Upper lobe of left lung (tissue), 6 donors: ENCODE measurements at regions not wholly inside any gene's neighbourhood (a gene's known extent, or its start where the extent isn't known, plus 50 kb on each side); places are given as distances from the start of the nearest gene placed in this dataset.
"Not testable (repeated sequence)": the region's sequence is repeated elsewhere in the genome, so short reads cannot be mapped to it uniquely, and the experiment has no call there.

ENCODE experiments used
- ATAC-seq, 2 donors: fragments of 200-7000 bp; cut with Tn5 transposase; one replicate each; pipeline ENCODE4 v1.9.1; 2022; ENCODE audit warnings: mild to moderate bottlenecking in 2 of 2, moderate library complexity in 2 of 2; ENCODE audit not compliant: low FRiP score in 2 of 2
- DNase-seq, 2 donors: peaks; one replicate each; pipeline ENCODE4 v3.0.0-alpha.2; 2019 to 2020
- H3K27ac ChIP-seq, 4 donors: fragments of 200-600 bp; sonication (generic); one replicate each; pipeline ENCODE4 v1.5.1; 2016 to 2019
- H3K27me3 ChIP-seq, 4 donors: fragments of 200-600 bp; sonication (generic); one replicate each; pipeline ENCODE4 v1.5.1; 2017 to 2019
- H3K36me3 ChIP-seq, 4 donors: fragments of 200-600 bp; sonication (generic); one replicate each; pipeline ENCODE4 v1.5.1; 2016 to 2019
- H3K4me1 ChIP-seq, 4 donors: fragments of 200-600 bp; sonication (generic); one replicate each; pipeline ENCODE4 v1.5.1; 2018 to 2019
- H3K4me3 ChIP-seq, 4 donors: fragments of 200-600 bp; sonication (generic); one replicate each; pipeline ENCODE4 v1.5.1; 2017 to 2019; ENCODE audit warnings: mild to moderate bottlenecking in 2 of 4, moderate library complexity in 1 of 4
- H3K9me3 ChIP-seq, 4 donors: fragments of 200-600 bp; sonication (generic); one replicate each; pipeline ENCODE4 v1.5.1; 2018 to 2019
- EP300 ChIP-seq, 4 donors: sonication (generic); formaldehyde crosslinking; IDR thresholded peaks; one replicate each; pipeline ENCODE4 v1.5.1; 2017; ENCODE audit warnings: antibody characterized with exemption in 4 of 4, control low read depth in 2 of 4
- POLR2A ChIP-seq, 4 donors: fragments of 450-650 bp; IDR thresholded peaks; one replicate each; pipeline ENCODE4 v1.5.1; 2016 to 2017; ENCODE audit warnings: antibody characterized with exemption in 4 of 4, mild to moderate bottlenecking in 2 of 4
- POLR2AphosphoS5 ChIP-seq, 2 donors: sonication (generic); formaldehyde crosslinking; IDR thresholded peaks; one replicate each; pipeline ENCODE4 v1.5.1; 2017; ENCODE audit warnings: antibody characterized with exemption in 2 of 2
- WGBS, 2 donors: methylation state at CpG; one replicate each; pipeline ENCODE4 v1.1.5; 2017 to 2018; 5-methylcytosine and 5-hydroxymethylcytosine counted together
- TF ChIP-seq, protein P1 (sequence below), 6 experiments: fragments of 450-650 bp in 4 of 6; fragments of 200-600 bp in 2 of 6; sonication (generic) in 2 of 6; IDR thresholded peaks; one replicate each; pipeline ENCODE4 v1.5.1; 2016 to 2019; ENCODE audit warnings: antibody characterized with exemption in 6 of 6
- donor health status: DM: no; HTN: no; CAD: no; lungs with moderate emphysema.
- donor health status: DM: no; HTN: yes; CAD: no; lungs with severe emphysema.

DNA sequence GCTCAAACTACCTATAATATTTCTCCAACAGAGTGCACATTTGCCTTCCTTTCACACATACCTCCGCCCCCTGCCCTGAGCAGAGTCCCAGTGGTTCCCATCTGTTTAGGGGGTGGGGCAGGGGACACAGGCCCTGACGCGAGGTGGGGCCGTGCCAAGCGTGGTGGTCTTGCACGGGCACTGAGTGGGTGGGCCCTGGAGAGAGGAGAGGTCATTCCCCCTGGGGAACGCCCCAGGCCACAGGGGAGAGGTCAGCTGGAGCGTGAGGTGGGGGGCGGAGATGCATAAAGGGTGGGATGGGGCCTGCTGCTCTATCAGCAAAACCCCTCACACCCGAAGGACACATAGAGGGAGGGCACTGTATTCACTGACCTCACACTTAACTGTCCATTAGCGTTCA lies 441.9 kb downstream of the TMEM121 start:
- no peaks in the 10 kb centered on the region for H3K4me1 ChIP-seq

DNA sequence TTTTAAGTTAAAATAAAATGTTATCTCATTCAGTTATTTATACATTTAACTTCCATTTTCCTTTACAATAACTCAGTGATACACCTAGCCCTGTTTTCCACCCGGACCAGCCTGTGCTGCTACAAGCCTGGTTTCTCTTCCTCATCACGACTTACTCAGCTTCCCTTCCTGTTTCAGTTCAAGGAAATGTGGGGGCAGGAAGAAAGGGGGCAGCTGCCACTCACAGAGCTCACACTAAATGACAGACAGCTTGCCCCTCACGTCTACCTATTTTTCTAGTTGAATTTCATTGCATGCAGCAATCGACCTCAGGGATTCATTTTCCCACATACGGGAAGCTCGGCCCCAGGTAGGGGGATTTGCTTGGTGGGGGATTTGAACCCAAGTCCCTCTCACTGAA lies 442.6 kb downstream of the TMEM121 start:
- H3K9me3 ChIP-seq, H3K4me3 ChIP-seq, DNase-seq, H3K27me3 ChIP-seq, H3K27ac ChIP-seq, ATAC-seq, H3K4me1 ChIP-seq, H3K36me3 ChIP-seq: not testable (repeated sequence)
- 56 to 57% methylated on average over 6 of the region's 6 CpGs for WGBS, 2 donors

More for the DNA sequence above, 441.9 kb downstream of the TMEM121 start:
- no peaks in the 10 kb centered on the region for H3K9me3 ChIP-seq
- DNase-seq: peak in 1 of 2 donors; percentile 42
- H3K4me3 ChIP-seq: no peak overlapping the region
- no peaks in the 10 kb centered on the region for H3K36me3 ChIP-seq
- no peak for ATAC-seq
- 71 to 74% methylated on average over 11 of the region's 11 CpGs for WGBS, 2 donors
- no peak overlapping the region for H3K27ac ChIP-seq
- H3K27me3 ChIP-seq: no peaks in the 10 kb centered on the region
- TF ChIP-seq POLR2AphosphoS5 (IDR thresholded peaks at IDR 0.05): no peak
- TF ChIP-seq, protein P1, sequence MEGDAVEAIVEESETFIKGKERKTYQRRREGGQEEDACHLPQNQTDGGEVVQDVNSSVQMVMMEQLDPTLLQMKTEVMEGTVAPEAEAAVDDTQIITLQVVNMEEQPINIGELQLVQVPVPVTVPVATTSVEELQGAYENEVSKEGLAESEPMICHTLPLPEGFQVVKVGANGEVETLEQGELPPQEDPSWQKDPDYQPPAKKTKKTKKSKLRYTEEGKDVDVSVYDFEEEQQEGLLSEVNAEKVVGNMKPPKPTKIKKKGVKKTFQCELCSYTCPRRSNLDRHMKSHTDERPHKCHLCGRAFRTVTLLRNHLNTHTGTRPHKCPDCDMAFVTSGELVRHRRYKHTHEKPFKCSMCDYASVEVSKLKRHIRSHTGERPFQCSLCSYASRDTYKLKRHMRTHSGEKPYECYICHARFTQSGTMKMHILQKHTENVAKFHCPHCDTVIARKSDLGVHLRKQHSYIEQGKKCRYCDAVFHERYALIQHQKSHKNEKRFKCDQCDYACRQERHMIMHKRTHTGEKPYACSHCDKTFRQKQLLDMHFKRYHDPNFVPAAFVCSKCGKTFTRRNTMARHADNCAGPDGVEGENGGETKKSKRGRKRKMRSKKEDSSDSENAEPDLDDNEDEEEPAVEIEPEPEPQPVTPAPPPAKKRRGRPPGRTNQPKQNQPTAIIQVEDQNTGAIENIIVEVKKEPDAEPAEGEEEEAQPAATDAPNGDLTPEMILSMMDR (IDR thresholded peaks at IDR 0.05): no peak

DNA sequence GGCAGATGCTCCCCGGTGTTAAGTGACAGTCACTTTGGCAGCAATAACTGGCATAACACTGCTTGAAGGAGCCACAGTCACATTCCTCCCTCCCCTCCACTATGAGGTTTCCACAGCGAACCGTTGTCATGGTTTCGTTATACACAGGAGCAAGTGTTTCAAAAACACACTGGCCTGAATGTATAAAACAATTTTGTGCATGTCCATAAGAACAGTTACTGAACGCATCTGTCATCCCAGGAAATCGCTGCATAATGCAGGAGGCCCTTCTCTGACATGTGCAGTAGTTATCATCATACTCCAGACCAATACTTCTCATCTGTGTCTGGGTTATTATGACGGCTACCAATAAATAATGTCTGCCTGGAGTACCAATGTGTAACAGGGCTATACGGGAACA lies 444.4 kb downstream of the TMEM121 start:
- H3K4me1 ChIP-seq, DNase-seq, H3K27me3 ChIP-seq, H3K9me3 ChIP-seq, ATAC-seq, H3K36me3 ChIP-seq, H3K27ac ChIP-seq, H3K4me3 ChIP-seq: not testable (repeated sequence)
- WGBS, 2 donors: 80 to 84% methylated on average over 6 to 7 of the region's 8 CpGs

DNA sequence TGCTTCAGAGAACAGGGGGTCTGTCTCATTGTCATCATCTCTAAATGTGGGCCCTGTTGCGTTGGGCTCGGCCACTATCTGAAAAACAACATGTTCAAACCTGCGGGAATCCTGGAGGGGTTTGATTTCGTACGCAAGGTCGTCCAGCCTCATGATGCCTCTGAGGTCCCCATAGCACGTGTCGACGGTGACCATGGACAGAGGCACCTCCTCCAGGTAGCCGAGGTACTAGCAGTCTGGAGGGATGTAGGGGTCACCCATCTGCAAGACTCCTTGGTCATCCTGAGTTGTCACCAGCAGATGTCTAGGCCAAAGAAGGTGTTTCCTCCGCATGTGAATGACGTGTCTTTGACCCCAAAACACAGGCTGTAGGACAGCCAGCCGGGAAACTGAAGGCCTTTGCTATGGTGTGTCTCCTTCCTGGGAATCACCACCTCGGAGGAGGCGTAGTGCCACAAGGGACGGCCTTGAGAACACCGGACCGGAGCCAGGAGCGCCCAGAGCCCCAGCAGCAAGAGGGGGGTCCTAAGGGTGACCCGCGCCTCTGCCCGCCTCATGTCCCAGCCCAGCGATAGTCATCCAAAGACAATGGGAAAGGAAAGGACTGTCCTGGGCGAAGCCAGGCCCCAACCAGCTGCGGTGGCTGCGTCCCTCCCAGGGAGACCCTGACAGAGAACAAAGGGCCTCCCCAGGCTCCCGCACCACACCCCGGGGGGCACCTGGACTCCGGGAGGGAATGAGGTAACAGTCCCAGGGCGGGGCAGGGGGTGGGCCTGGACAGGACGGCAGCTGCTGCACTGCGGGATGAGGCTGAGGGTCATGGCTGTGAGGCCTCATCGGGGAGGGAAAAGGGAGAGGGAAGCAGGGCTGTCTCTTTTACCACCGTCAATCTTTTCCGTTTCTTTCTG lies 445.5 kb downstream of the TMEM121 start:
- Histone ChIP-seq H3K36me3 (no peaks in the 10 kb centered on the region), H3K4me3 (no peak overlapping the region), H3K27ac (no peak overlapping the region), H3K27me3 (no peaks in the 10 kb centered on the region), H3K4me1 (no peaks in the 10 kb centered on the region), H3K9me3 (no peaks in the 10 kb centered on the region)
- TF ChIP-seq, protein P1 (IDR thresholded peaks at IDR 0.05): no peak
- TF ChIP-seq POLR2A (IDR thresholded peaks at IDR 0.05) (no peak), POLR2AphosphoS5 (IDR thresholded peaks at IDR 0.05) (no peak), EP300 (IDR thresholded peaks at IDR 0.05) (no peak)
- DNase-seq (peak in 1 of 2 donors; percentile 74), ATAC-seq (no peak)
- WGBS, 2 donors: 83 to 90% methylated on average over 25 to 32 of the region's 35 CpGs

DNA sequence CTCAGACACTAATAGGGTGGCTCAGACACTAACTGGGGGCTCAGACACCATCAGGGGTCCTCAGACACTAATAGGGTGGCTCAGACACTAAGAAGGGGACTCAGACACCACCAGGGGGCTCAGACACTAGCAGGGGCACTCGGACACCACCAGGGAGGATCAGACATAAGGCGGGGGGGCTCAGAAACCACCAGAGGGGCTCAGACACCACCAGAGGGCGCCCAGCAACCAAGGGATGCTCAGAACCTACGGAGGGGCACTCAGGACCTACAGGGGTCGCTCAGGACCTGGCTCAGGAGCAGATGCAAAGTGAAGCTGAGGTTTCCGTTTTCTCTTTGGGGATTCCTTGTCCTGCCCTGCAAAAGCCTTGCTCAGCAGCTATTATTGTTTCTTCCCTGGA lies 448.5 kb downstream of the TMEM121 start:
- peak in 1 of 2 donors; percentile 63 for ATAC-seq
- H3K4me1 ChIP-seq: no peaks in the 10 kb centered on the region
- WGBS, 2 donors: 20 to 33% methylated on average over 3 to 6 of the region's 6 CpGs
- H3K9me3 ChIP-seq: no peaks in the 10 kb centered on the region
- no peaks in the 10 kb centered on the region for H3K36me3 ChIP-seq
- no peak for TF ChIP-seq POLR2A (IDR thresholded peaks at IDR 0.05)
- TF ChIP-seq, protein P1 (IDR thresholded peaks at IDR 0.05): peak in 3 of 6 experiments; percentile 16 to 37 (median 20)
- H3K27me3 ChIP-seq: no peaks in the 10 kb centered on the region
- H3K27ac ChIP-seq: no peak overlapping the region
- DNase-seq: peak in 1 of 2 donors; percentile 1
- H3K4me3 ChIP-seq: no peak overlapping the region
